Mesenchymal stem cell (in vitro differentiated cells and primary cell): ENCODE measurements at regions not wholly inside any gene's neighbourhood (a gene's known extent, or its start where the extent isn't known, plus 50 kb on each side); places are given as distances from the start of the nearest gene placed in this dataset. TPM values are rescaled to one million over a fixed set of nuclear protein-coding genes. Genes with fewer than 3 reads are reported as not detected.

Experiments
- DNase-seq: peaks from one replicate; pipeline ENCODE4 v3.0.0-alpha.2; 2013
- H2AFZ ChIP-seq: one replicate; pipeline ENCODE4 v1.6.1; 2013; ENCODE audit warnings: low read depth, mild to moderate bottlenecking, control low read depth, inconsistent platforms, low read length, moderate library complexity
- H2AK5ac ChIP-seq: 2 replicates; pipeline ENCODE4 v1.6.1; 2013; ENCODE audit warnings: low read length, moderate library complexity, mild to moderate bottlenecking, inconsistent platforms; ENCODE audit not compliant: severe bottlenecking
- H2BK120ac ChIP-seq: one replicate; pipeline ENCODE4 v1.6.1; 2013; ENCODE audit warnings: low read depth, mild to moderate bottlenecking, inconsistent platforms, low read length, moderate library complexity
- H2BK12ac ChIP-seq, 2 experiments: one replicate each; pipeline ENCODE4 v1.6.1; 2013; ENCODE audit warnings: inconsistent platforms in 2 of 2, low read length in 2 of 2, mild to moderate bottlenecking in 2 of 2, moderate library complexity in 2 of 2, control low read depth in 1 of 2
- H2BK15ac ChIP-seq: one replicate; pipeline ENCODE4 v1.6.1; 2013; ENCODE audit warnings: mild to moderate bottlenecking, low read depth, inconsistent platforms; ENCODE audit not compliant: poor library complexity, severe bottlenecking
- H2BK5ac ChIP-seq: 2 replicates; pipeline ENCODE4 v1.6.1; 2013; ENCODE audit warnings: low read depth, mild to moderate bottlenecking, low read length, control low read depth, inconsistent platforms; ENCODE audit not compliant: poor library complexity, severe bottlenecking
- H3K14ac ChIP-seq, 2 experiments: one replicate each; pipeline ENCODE4 v1.6.1; 2013; ENCODE audit warnings: inconsistent platforms in 2 of 2, low read length in 2 of 2, control low read depth in 1 of 2, mild to moderate bottlenecking in 1 of 2, moderate library complexity in 1 of 2
- H3K18ac ChIP-seq, 2 experiments: one replicate each; pipeline ENCODE4 v1.6.1; 2013; ENCODE audit warnings: inconsistent platforms in 2 of 2, low read length in 2 of 2, control low read depth in 1 of 2, low read depth in 1 of 2, mild to moderate bottlenecking in 1 of 2
- H3K23ac ChIP-seq, 2 experiments: one replicate each; pipeline ENCODE4 v1.6.1; 2013; ENCODE audit warnings: inconsistent platforms in 2 of 2, low read length in 2 of 2, mild to moderate bottlenecking in 2 of 2, moderate library complexity in 2 of 2, control low read depth in 1 of 2
- H3K27ac ChIP-seq: 2 replicates; pipeline ENCODE4 v1.5.1; 2013; ENCODE audit warnings: mild to moderate bottlenecking, moderate library complexity, low read length, control low read depth, inconsistent platforms; ENCODE audit not compliant: poor library complexity, severe bottlenecking
- H3K27me3 ChIP-seq, 2 experiments: 2 replicates each; pipeline versions ENCODE4 v1.6.1 to v1.7.0; 2013; ENCODE audit warnings: low read length in 2 of 2, mild to moderate bottlenecking in 2 of 2, moderate library complexity in 2 of 2, control low read depth in 1 of 2, inconsistent platforms in 1 of 2; ENCODE audit not compliant: control insufficient read depth in 1 of 2, insufficient read depth in 1 of 2
- H3K36me3 ChIP-seq, 2 experiments: 2 replicates each; pipeline versions ENCODE4 v1.6.1 to v1.7.0; 2013; ENCODE audit warnings: low read length in 2 of 2, control low read depth in 1 of 2, inconsistent platforms in 1 of 2, low read depth in 1 of 2, mild to moderate bottlenecking in 1 of 2; ENCODE audit not compliant: insufficient read depth in 2 of 2, control insufficient read depth in 1 of 2
- H3K4ac ChIP-seq, 2 experiments: one replicate each; pipeline ENCODE4 v1.6.1; 2013; ENCODE audit warnings: inconsistent platforms in 2 of 2, low read length in 2 of 2, mild to moderate bottlenecking in 2 of 2, moderate library complexity in 2 of 2, control low read depth in 1 of 2, low read depth in 1 of 2
- H3K4me1 ChIP-seq: 2 replicates; pipeline ENCODE4 v1.6.1; 2013; ENCODE audit warnings: low read depth, low read length, control low read depth; ENCODE audit not compliant: control insufficient read depth, insufficient read depth
- H3K4me2 ChIP-seq: 2 replicates; pipeline ENCODE4 v1.6.1; 2013; ENCODE audit warnings: low read length, mild to moderate bottlenecking, inconsistent platforms; ENCODE audit not compliant: poor library complexity, severe bottlenecking
- H3K4me3 ChIP-seq, 2 experiments: 2 replicates each; pipeline versions ENCODE4 v1.5.1 to v1.7.0; 2013; ENCODE audit warnings: low read length in 2 of 2, mild to moderate bottlenecking in 2 of 2, control low read depth in 1 of 2, low read depth in 1 of 2; ENCODE audit not compliant: insufficient read depth in 1 of 2
- H3K79me1 ChIP-seq: replicated peaks from 2 replicates; pipeline ENCODE4 v1.6.1; 2013; ENCODE audit warnings: mild to moderate bottlenecking, control low read depth, low read length, inconsistent platforms; ENCODE audit not compliant: poor library complexity, severe bottlenecking
- H3K9ac ChIP-seq: 2 replicates; pipeline ENCODE4 v1.7.0; 2013; ENCODE audit warnings: mild to moderate bottlenecking, low read length, moderate library complexity
- H3K9me3 ChIP-seq: 2 replicates; pipeline ENCODE4 v1.7.0; 2013; ENCODE audit warnings: mild to moderate bottlenecking, low read length; ENCODE audit not compliant: control insufficient read depth
- H4K8ac ChIP-seq: one replicate; pipeline ENCODE4 v1.6.1; 2013; ENCODE audit warnings: inconsistent platforms, mild to moderate bottlenecking, low read length, moderate library complexity
- H4K91ac ChIP-seq: one replicate; pipeline ENCODE4 v1.6.1; 2013; ENCODE audit warnings: mild to moderate bottlenecking, low read length, inconsistent platforms
- WGBS: methylation state at CpG from one replicate; pipeline ENCODE4 v1.1.7; 2013; ENCODE audit warnings: mixed read lengths; 5-methylcytosine and 5-hydroxymethylcytosine counted together
- small RNA-seq: library from polyadenylated mRNA; stranded (forward); fragments of <200 nt; extraction: miRNeasy Mini kit (QIAGEN cat#:217004); gene quantifications from one replicate; pipeline ENCODE3, GENCODE V24; 2013; ENCODE audit warnings: low read depth

DNA sequence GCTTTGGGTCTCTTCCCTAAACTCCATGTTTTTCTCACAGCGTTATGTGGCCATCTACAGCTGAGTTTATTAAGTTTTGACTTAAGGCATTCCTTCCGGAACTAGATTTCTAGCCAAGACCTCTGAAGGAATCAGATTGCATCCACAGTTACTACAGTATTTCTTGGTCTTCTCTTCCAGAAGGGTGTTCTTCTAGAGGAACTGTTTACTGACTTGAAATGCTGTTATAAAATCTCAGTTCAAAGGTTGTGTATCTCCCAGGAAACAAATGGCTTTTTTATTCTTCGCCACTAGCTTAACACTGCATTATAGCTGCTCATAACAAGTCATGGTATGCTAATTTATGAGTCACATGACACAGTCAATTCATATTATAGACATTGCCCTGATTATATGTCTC, 55.3 kb upstream of the RAD23B start:
- peaks cover 1% of the 10 kb centered on the region for H3K4me1 ChIP-seq
- H2AK5ac ChIP-seq, result no peak overlapping the region
- WGBS, result 100% methylated on average over 2 of the region's 3 CpGs
- H3K4ac ChIP-seq, result no peak overlapping the region
- no peak overlapping the region for H3K27ac ChIP-seq
- no peak overlapping the region for H3K4me3 ChIP-seq
- H3K79me1 ChIP-seq, result no peaks in the 10 kb centered on the region
- H4K91ac ChIP-seq, result no peak overlapping the region
- H2AFZ ChIP-seq, result no peak overlapping the region
- no peak overlapping the region for H3K23ac ChIP-seq
- no peak for DNase-seq
- no peaks in the 10 kb centered on the region for H3K9me3 ChIP-seq
- H2BK15ac ChIP-seq, result no peak overlapping the region
- no peaks in the 10 kb centered on the region for H3K27me3 ChIP-seq
- no peak overlapping the region for H2BK5ac ChIP-seq
- H3K4me2 ChIP-seq, result no peak overlapping the region
- no peak overlapping the region for H4K8ac ChIP-seq
- no peaks in the 10 kb centered on the region for H3K36me3 ChIP-seq
- no peak overlapping the region for H2BK12ac ChIP-seq
- no peak overlapping the region for H3K18ac ChIP-seq
- H3K14ac ChIP-seq, result no peak overlapping the region
- H2BK120ac ChIP-seq, result no peak overlapping the region
- H3K9ac ChIP-seq, result no peak overlapping the region

DNA sequence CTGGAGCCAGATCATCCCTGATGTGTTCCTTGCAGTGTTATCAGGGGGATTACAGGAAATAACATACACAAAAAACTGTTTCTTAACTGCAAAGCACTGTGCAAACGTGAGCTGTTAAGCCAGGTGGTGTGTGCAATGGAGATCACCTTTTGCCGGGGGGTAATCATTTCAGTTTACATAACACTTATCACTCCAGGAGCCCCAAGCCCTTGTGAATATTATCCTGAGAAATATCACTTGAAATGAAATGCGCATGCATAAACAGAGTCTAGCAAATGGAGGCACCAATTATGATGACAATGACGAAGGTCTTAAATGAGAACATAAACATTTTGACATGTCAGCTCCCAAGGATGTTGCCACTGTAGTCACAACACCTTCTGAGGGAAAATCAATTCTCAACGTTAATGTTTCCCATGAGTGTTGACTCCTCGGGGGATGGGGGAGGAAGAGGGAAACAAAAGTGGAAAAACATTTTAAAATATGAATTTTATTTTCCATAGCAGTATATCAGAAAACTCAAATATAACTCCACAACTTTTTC, 54.5 kb upstream of the RAD23B start:
- no peak overlapping the region for H3K18ac ChIP-seq
- H3K27ac ChIP-seq, result no peak overlapping the region
- no peak overlapping the region for H4K8ac ChIP-seq
- no peaks in the 10 kb centered on the region for H3K4me1 ChIP-seq
- no peak overlapping the region for H2BK12ac ChIP-seq
- no peak overlapping the region for H3K23ac ChIP-seq
- no peak overlapping the region for H2BK120ac ChIP-seq
- no peak overlapping the region for H2BK5ac ChIP-seq
- H3K4me2 ChIP-seq, result no peak overlapping the region
- no peak overlapping the region for H3K14ac ChIP-seq
- H2AK5ac ChIP-seq, result no peak overlapping the region
- H3K4ac ChIP-seq, result no peak overlapping the region
- no peaks in the 10 kb centered on the region for H3K9me3 ChIP-seq
- H3K4me3 ChIP-seq, result no peak overlapping the region
- H2BK15ac ChIP-seq, result no peak overlapping the region
- no peak for DNase-seq
- H4K91ac ChIP-seq, result no peak overlapping the region
- no peaks in the 10 kb centered on the region for H3K27me3 ChIP-seq
- no peaks in the 10 kb centered on the region for H3K79me1 ChIP-seq
- H3K9ac ChIP-seq, result no peak overlapping the region
- 81% methylated on average over 4 of the region's 6 CpGs for WGBS
- no peaks in the 10 kb centered on the region for H3K36me3 ChIP-seq
- no peak overlapping the region for H2AFZ ChIP-seq

- Histone ChIP-seq H3K4me2 (no peak overlapping the region), H3K27ac (no peak overlapping the region), H3K4me1 (no peaks in the 10 kb centered on the region), H2BK5ac (no peak overlapping the region), H2BK12ac (no peak overlapping the region), H2AK5ac (no peak overlapping the region), H3K9ac (no peak overlapping the region), H3K14ac (no peak overlapping the region), H4K8ac (no peak overlapping the region), H3K4ac (no peak overlapping the region), H3K18ac (no peak overlapping the region), H2AFZ (no peak overlapping the region), H2BK120ac (no peak overlapping the region), H4K91ac (no peak overlapping the region), H2BK15ac (no peak overlapping the region), H3K27me3 (no peaks in the 10 kb centered on the region), H3K9me3 (no peaks in the 10 kb centered on the region), H3K79me1 (no peaks in the 10 kb centered on the region), H3K4me3 (no peak overlapping the region), H3K36me3 (no peaks in the 10 kb centered on the region), H3K23ac (no peak overlapping the region)
- 98% methylated on average over 3 of the region's 4 CpGs for WGBS
- DNase-seq, result no peak
Measured at GRCh38 chr9:107229241-107229741, 53.8 kb upstream of the RAD23B start.

Small RNA genes in the stretch of these regions (small RNA-seq; reads per million reads assigned to genes)
- gene AL807761.1, result not detected
